Vagina (tissue), 2 donors: ENCODE measurements at regions not wholly inside any gene's neighbourhood (a gene's known extent, or its start where the extent isn't known, plus 50 kb on each side); places are given as distances from the start of the nearest gene placed in this dataset.

Experiments used
- POLR2A ChIP-seq, 2 donors: fragments of 450-650 bp; IDR thresholded peaks; one replicate each; pipeline ENCODE4 v1.6.1; 2017; ENCODE audit warnings: antibody characterized with exemption in 2 of 2, mild to moderate bottlenecking in 2 of 2, moderate library complexity in 2 of 2
- POLR2AphosphoS5 ChIP-seq, 2 donors: sonication (generic); formaldehyde crosslinking; IDR thresholded peaks; one replicate each; pipeline ENCODE4 v1.9.0; 2017; ENCODE audit warnings: antibody characterized with exemption in 2 of 2, mild to moderate bottlenecking in 2 of 2, low read depth in 1 of 2; ENCODE audit not compliant: insufficient read depth in 1 of 2
- TF ChIP-seq, protein P1 (sequence below), 3 experiments: fragments of 450-650 bp in 2 of 3; fragments of 200-600 bp in 1 of 3; sonication (generic) in 1 of 3; IDR thresholded peaks; one replicate each; pipeline ENCODE4 v1.5.1; 2017 to 2019; ENCODE audit warnings: antibody characterized with exemption in 3 of 3, mild to moderate bottlenecking in 2 of 3, moderate library complexity in 2 of 3

DNA sequence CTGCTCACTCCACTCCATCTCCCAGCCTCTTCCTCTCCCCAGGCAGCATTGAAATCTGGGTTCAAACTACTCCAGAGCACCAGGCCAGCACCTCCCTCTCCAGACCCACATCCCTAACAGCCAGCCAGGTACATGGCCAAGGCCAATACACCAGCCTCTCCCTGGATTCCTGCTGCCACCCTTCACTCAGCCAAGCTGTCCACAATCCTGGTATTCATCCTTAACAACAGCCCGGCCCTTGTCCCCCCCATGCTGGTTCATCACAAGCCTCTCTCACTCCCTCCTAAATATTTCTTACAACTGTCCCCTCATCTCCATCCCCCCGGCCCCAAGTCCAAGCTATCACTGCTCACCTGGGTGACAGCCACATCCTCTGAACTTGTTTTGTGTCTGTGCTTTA, 129.9 kb upstream of the HAAO start:
- TF ChIP-seq, protein P1, sequence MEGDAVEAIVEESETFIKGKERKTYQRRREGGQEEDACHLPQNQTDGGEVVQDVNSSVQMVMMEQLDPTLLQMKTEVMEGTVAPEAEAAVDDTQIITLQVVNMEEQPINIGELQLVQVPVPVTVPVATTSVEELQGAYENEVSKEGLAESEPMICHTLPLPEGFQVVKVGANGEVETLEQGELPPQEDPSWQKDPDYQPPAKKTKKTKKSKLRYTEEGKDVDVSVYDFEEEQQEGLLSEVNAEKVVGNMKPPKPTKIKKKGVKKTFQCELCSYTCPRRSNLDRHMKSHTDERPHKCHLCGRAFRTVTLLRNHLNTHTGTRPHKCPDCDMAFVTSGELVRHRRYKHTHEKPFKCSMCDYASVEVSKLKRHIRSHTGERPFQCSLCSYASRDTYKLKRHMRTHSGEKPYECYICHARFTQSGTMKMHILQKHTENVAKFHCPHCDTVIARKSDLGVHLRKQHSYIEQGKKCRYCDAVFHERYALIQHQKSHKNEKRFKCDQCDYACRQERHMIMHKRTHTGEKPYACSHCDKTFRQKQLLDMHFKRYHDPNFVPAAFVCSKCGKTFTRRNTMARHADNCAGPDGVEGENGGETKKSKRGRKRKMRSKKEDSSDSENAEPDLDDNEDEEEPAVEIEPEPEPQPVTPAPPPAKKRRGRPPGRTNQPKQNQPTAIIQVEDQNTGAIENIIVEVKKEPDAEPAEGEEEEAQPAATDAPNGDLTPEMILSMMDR (IDR thresholded peaks at IDR 0.05) = no peak
- TF ChIP-seq POLR2A (IDR thresholded peaks at IDR 0.05) (no peak), POLR2AphosphoS5 (IDR thresholded peaks at IDR 0.05; ENCODE audit: insufficient read depth in 1 of 2, low read depth in 1 of 2) (no peak)
